HG02885 (cell line): ENCODE measurements at regions not wholly inside any gene's neighbourhood (a gene's known extent, or its start where the extent isn't known, plus 50 kb on each side); places are given as distances from the start of the nearest gene placed in this dataset.

ENCODE experiments used
- ATAC-seq: cut with Tn5 transposase; IDR thresholded peaks from one replicate; pipeline ENCODE4 v1.9.1; 2021; ENCODE audit warnings: mild to moderate bottlenecking; ENCODE audit not compliant: unreplicated experiment, poor library complexity

GRCh38 chr4:106476741-106477140, 108.2 kb upstream of the GIMD1 start:
- ATAC-seq: no peak

GRCh38 chr4:106473515-106473914, 104.9 kb upstream of the GIMD1 start:
- no peak for ATAC-seq

- ATAC-seq: no peak
These were observed 102.6 kb upstream of the GIMD1 start for GRCh38 chr4:106471151-106471550.

- ATAC-seq: no peak
These were observed 95.0 kb upstream of the GIMD1 start for GRCh38 chr4:106463622-106464021.

- ATAC-seq: no peak
These were observed 86.0 kb upstream of the GIMD1 start for GRCh38 chr4:106454581-106454980.

GRCh38 chr4:106454021-106454420, 85.4 kb upstream of the GIMD1 start:
- ATAC-seq: no peak

- no peak for ATAC-seq
These were observed 82.5 kb upstream of the GIMD1 start for GRCh38 chr4:106451091-106451490.

GRCh38 chr4:106450249-106450648, 81.7 kb upstream of the GIMD1 start:
- no peak for ATAC-seq

GRCh38 chr4:106444557-106444956, 76.0 kb upstream of the GIMD1 start:
- ATAC-seq: no peak

GRCh38 chr4:106430797-106431196, 62.2 kb upstream of the GIMD1 start:
- no peak for ATAC-seq

- ATAC-seq: no peak
These were observed 61.3 kb upstream of the GIMD1 start for GRCh38 chr4:106429885-106430284.

- no peak for ATAC-seq
These were observed 57.5 kb upstream of the GIMD1 start for GRCh38 chr4:106426069-106426468.

GRCh38 chr4:106425576-106425975, 57.0 kb upstream of the GIMD1 start:
- no peak for ATAC-seq

- no peak for ATAC-seq
These were observed 55.8 kb upstream of the GIMD1 start for GRCh38 chr4:106424426-106424825.

- ATAC-seq: no peak
These were observed 55.2 kb upstream of the GIMD1 start for GRCh38 chr4:106423791-106424190.

- no peak for ATAC-seq
These were observed 54.2 kb upstream of the GIMD1 start for GRCh38 chr4:106422766-106423165.

GRCh38 chr4:106421441-106422296, 53.1 kb upstream of the GIMD1 start:
- ATAC-seq: no peak

- ATAC-seq: no peak
These were observed 49.9 kb upstream of the GIMD1 start for GRCh38 chr4:106418444-106418843.
